Activated naive CD4-positive, alpha-beta T cell treated with anti-CD3 and anti-CD28 coated beads, Interleukin-2, amount 50 U/mL, for 72 hours (primary cell): ENCODE measurements at regions not wholly inside any gene's neighbourhood (a gene's known extent, or its start where the extent isn't known, plus 50 kb on each side); places are given as distances from the start of the nearest gene placed in this dataset.

ENCODE experiments used
- ATAC-seq, 2 donors: fragments of 150-1000 bp; cut with Tn5 transposase; 2 replicates each; pipeline ENCODE4 v1.10.0; 2021; ENCODE audit warnings: mild to moderate bottlenecking in 2 of 2, moderate library complexity in 2 of 2
- DNase-seq, 2 donors: peaks; one replicate each; pipeline ENCODE4 v3.0.0; 2021 to 2022; ENCODE audit warnings: low spot score in 2 of 2
- H3K27ac Mint-ChIP-seq, 2 donors: one replicate each; pipeline ENCODE4 v1.8.0; 2022; ENCODE audit warnings: mild to moderate bottlenecking in 2 of 2, mixed read lengths in 2 of 2
- H3K36me3 Mint-ChIP-seq, 2 donors: one replicate each; pipeline ENCODE4 v1.8.0; 2022; ENCODE audit warnings: mixed read lengths in 2 of 2
- H3K9me3 Mint-ChIP-seq, 2 donors: one replicate each; pipeline ENCODE4 v1.8.0; 2022; ENCODE audit warnings: mixed read lengths in 2 of 2

DNA sequence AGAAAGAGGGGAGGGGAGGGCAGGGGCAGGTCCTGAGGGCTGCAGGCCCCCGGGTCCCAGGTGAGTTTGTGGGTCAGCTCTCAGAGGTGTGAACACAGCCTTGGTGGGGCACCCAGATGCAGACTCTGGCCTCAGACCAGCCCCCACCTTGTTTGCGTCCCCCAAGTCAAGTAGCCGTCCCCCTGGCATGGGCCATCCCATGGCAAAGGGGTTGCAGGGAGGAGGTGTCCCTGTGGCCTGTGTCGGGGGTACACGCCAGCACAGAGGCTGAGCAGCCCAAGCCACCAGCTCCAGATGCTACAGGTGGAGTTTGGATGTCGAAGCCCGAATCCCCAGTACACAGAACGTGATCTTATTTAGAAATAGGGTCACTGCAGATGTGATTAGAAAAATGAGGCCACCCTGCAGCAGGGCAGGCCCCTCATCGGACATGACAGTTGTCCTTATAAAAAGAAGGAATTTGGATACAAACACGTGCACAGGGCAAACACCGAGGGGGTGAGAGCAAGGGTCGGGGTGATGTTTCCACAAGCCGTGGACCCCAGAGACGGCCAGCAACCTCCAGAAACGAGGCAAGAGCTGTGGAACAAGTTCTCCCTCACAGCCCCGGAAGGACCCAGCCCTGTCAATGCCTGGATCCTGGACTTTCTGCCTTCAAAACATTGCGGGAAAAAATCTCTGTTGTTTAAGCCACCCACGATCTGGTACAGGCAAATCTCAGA lies 141.2 kb upstream of the C14orf180 start:
- Mint-ChIP-seq H3K9me3 (no peaks in the 10 kb centered on the region), H3K27ac (no peak overlapping the region), H3K36me3 (no peaks in the 10 kb centered on the region)
- DNase-seq (peak in 1 of 2 donors; percentile 41), ATAC-seq (no peak)

DNA sequence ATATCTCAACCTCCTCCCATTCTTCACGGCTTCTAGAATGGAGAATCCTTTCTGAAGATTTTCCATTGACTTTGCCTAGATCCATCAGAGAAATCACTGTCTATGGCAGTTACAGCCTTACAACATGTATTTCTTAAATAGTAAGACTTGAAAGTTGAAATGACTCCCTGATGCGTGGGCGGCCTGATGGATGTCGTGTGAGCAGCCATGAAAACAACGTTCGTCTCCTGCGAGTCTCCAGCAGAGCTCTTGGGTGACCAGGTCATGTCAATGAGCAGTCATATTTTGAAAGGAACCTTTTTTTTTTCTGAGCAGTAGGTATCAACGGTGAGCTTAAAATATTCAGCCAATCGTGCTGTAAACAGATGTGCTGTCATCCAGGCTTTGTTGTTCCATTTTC lies 139.9 kb upstream of the C14orf180 start:
- peak in 1 of 2 donors; percentile 26 for DNase-seq
- Mint-ChIP-seq H3K27ac (no peak overlapping the region), H3K36me3 (no peaks in the 10 kb centered on the region), H3K9me3 (peaks cover 6 to 7% of the 10 kb centered on the region in 2 donors)
- no peak for ATAC-seq

DNA sequence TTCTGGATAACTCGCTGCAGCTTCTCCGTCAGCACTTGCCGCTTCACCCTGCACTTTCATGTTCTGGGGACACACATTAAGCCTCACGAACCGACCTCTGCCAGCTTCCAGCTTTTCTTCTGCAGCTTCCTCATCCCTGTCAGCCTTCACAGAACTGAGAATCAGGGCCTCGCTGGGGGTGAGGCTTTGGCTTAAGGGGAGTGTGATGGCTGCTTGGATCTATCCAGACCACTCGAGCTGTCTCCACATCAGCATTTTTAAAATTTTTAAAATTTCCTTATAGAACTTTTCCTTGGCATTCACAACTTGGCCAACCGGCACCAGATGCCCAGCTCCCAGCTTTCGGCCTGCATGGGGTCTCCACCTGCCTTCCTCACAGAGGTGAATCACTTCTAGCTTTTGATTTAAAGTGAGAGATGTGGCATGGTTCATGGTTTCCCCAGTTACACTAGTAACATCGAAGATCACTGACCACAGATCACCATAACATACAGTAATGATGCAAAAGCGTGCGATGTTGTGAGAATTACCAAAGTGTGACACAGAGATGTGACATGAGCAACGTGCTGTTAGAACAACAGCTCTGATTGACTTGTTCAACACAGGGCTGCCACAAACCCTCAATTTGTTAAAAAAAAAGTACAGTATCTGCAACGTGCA lies 139.1 kb upstream of the C14orf180 start:
- ATAC-seq (no peak), DNase-seq (no peak)
- Mint-ChIP-seq H3K9me3 (peaks cover 6 to 8% of the 10 kb centered on the region in 2 donors), H3K36me3 (no peaks in the 10 kb centered on the region), H3K27ac (no peak overlapping the region)

DNA sequence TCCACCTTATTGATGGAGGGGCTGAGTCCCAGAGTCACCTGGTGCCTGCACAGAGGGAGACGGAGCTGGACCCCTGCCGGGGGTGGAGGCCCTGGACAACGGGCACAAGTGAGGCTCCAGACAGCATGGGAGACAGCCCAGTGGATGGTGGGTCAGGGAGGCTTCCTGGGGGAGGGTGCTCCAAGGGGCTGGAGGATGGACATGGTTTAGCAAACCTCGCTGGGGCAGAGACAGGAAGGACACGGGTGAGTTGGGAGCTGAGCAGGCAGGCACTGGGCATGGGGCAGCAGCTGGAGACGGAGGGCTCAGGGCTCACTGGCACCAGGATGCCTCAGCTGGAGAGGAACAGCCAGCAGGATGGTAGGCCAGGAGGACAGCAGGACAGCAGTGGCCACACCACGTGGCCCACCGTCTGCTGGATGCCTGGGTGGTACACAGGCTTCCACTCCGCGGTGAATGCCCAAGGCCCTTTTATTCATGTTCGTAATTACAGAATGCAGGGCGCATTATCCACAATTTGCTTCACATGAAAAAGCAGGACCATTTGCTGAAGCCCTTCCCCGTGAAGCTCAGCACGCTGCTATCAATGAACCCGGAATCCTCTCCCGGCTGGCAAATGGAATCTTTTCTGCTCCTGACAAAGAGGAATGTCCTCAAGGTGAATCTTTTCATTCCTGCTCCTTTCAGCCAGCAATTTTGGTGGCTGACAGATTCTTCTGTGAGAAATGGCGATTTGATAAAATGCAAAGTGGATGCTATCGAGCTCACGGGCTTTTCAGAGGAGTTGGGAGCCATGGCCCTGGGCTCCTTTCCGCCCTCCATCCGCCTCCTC lies 138.1 kb upstream of the C14orf180 start:
- H3K27ac Mint-ChIP-seq = peak overlapping the region in 1 of 2 donors; percentile 17
- H3K9me3 Mint-ChIP-seq = peaks cover 6 to 8% of the 10 kb centered on the region in 2 donors
- H3K36me3 Mint-ChIP-seq = no peaks in the 10 kb centered on the region
- peak in 1 of 2 donors; percentile 44 for DNase-seq
- no peak for ATAC-seq

GRCh38 chr14:104442107-104442551 lies 137.4 kb upstream of the C14orf180 start:
- Mint-ChIP-seq H3K36me3 (no peaks in the 10 kb centered on the region), H3K27ac (no peak overlapping the region), H3K9me3 (peaks cover 6 to 8% of the 10 kb centered on the region in 2 donors)
- DNase-seq (peak in 1 of 2 donors; percentile 38), ATAC-seq (no peak)

GRCh38 chr14:104442631-104443390 lies 136.8 kb upstream of the C14orf180 start:
- peaks cover 0 to 3% of the 10 kb centered on the region in 2 donors for H3K36me3 Mint-ChIP-seq
- no peak overlapping the region for H3K27ac Mint-ChIP-seq
- H3K9me3 Mint-ChIP-seq = peaks cover 6 to 12% of the 10 kb centered on the region in 2 donors
- ATAC-seq (no peak), DNase-seq (peak in 1 of 2 donors; percentile 30)

GRCh38 chr14:104443391-104444158 lies 136.0 kb upstream of the C14orf180 start:
- ATAC-seq (peak in 1 of 2 donors; percentile 41), DNase-seq (peak in 1 of 2 donors; percentile 43)
- peak overlapping the region in 1 of 2 donors; percentile 17 for H3K27ac Mint-ChIP-seq
- H3K9me3 Mint-ChIP-seq = peaks cover 10 to 17% of the 10 kb centered on the region in 2 donors
- H3K36me3 Mint-ChIP-seq = peaks cover 0 to 11% of the 10 kb centered on the region in 2 donors

- Mint-ChIP-seq H3K27ac (peak overlapping the region in 1 of 2 donors; percentile 17), H3K36me3 (peaks cover 0 to 16% of the 10 kb centered on the region in 2 donors), H3K9me3 (peaks cover 11 to 17% of the 10 kb centered on the region in 2 donors)
- DNase-seq (no peak), ATAC-seq (no peak)
Measured at GRCh38 chr14:104444159-104445030, 135.2 kb upstream of the C14orf180 start.

GRCh38 chr14:104445086-104445485 lies 134.5 kb upstream of the C14orf180 start:
- peaks cover 11 to 17% of the 10 kb centered on the region in 2 donors for H3K9me3 Mint-ChIP-seq
- H3K36me3 Mint-ChIP-seq = peaks cover 0 to 16% of the 10 kb centered on the region in 2 donors
- DNase-seq (no peak), ATAC-seq (no peak)
- no peak overlapping the region for H3K27ac Mint-ChIP-seq

DNA sequence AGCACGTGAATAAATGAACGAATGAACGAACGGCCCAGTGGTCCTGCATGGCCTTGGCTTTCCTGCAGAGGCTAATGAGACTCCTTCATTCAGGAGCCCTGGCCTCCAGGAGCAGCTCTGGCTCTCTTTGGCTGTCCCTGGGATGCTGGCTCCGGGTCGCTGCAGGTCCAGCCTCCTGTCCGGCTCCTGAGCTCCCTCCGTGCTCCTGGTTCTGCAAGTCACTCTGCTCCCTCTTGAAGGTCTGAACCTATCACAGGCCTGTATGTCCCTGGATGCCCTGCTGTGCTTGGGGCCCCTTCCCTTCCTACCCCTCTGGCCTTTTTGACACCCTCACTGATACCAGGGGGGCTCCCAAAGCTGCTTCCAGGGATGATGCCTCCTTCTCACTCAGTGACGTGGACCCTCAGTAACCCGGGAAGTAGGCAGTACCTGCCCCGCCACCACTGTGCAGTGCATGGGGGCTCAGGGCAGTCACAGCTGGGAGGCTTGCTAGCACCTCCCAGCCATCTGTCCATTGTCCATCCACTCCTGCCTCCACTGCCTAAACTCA lies 133.7 kb upstream of the C14orf180 start:
- peak in 1 of 2 donors; percentile 21 for DNase-seq
- Mint-ChIP-seq H3K9me3 (peaks cover 11 to 17% of the 10 kb centered on the region in 2 donors), H3K36me3 (peaks cover 0 to 16% of the 10 kb centered on the region in 2 donors), H3K27ac (no peak overlapping the region)
- no peak for ATAC-seq

DNA sequence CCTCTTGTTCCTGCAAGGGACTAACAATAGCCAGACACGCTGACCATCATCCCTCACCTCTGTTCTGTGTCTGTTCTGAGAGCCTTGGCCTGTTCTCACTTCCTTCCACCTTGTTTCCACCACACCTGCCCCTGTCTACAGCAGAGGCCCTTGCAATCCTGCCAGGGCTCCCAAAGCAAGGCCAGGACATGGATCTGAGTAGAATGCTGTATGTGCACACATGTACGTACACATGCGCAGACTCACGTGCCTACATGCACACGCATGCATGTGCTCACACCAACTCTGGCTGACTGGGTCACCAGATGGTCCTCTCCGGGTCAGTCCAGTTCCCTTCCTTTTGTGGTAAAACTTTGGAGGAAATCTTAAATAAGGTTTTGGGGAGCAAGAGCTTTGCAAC lies 133.0 kb upstream of the C14orf180 start:
- Mint-ChIP-seq H3K27ac (no peak overlapping the region), H3K9me3 (peaks cover 11 to 17% of the 10 kb centered on the region in 2 donors), H3K36me3 (peaks cover 0 to 16% of the 10 kb centered on the region in 2 donors)
- DNase-seq = peak in 1 of 2 donors; percentile 26
- no peak for ATAC-seq

- DNase-seq (no peak), ATAC-seq (no peak)
- peaks cover 11 to 17% of the 10 kb centered on the region in 2 donors for H3K9me3 Mint-ChIP-seq
- peaks cover 0 to 16% of the 10 kb centered on the region in 2 donors for H3K36me3 Mint-ChIP-seq
- no peak overlapping the region for H3K27ac Mint-ChIP-seq
Measured at GRCh38 chr14:104447750-104448149, 131.8 kb upstream of the C14orf180 start.

DNA sequence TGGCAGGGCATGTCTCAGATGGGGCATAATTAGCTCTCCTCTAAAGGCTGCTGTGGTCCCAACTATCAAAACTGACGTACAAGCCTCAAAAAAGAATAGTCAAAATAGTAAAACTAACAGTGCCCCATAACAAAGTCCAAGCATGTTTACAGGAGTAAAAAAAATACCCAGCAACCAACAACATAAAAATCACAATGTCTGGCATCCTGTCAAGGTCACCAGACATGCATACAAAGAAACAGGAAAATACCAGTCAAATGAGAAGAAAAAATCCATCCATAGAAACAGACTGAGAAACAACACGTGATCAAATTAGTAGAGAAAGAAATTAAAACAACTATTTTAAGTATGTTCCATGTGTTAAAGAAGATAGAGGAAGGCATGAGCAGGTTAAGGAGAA lies 131.2 kb upstream of the C14orf180 start:
- no peak for ATAC-seq
- Mint-ChIP-seq H3K27ac (no peak overlapping the region), H3K9me3 (peaks cover 11 to 17% of the 10 kb centered on the region in 2 donors), H3K36me3 (peaks cover 0 to 16% of the 10 kb centered on the region in 2 donors)
- DNase-seq = no peak

GRCh38 chr14:104448721-104449120 lies 130.8 kb upstream of the C14orf180 start:
- ATAC-seq (no peak), DNase-seq (no peak)
- H3K36me3 Mint-ChIP-seq = peaks cover 0 to 16% of the 10 kb centered on the region in 2 donors
- peaks cover 11 to 17% of the 10 kb centered on the region in 2 donors for H3K9me3 Mint-ChIP-seq
- no peak overlapping the region for H3K27ac Mint-ChIP-seq
